GM18505 (cell line): ENCODE measurements at regions not wholly inside any gene's neighbourhood (a gene's known extent, or its start where the extent isn't known, plus 50 kb on each side); places are given as distances from the start of the nearest gene placed in this dataset.

Source experiments
- ATAC-seq: cut with Tn5 transposase; IDR thresholded peaks from one replicate; pipeline ENCODE4 v1.9.1; 2021; ENCODE audit not compliant: unreplicated experiment
- POLR2A ChIP-seq: IDR thresholded peaks from 4 replicates; pipeline ENCODE4 v1.6.1; 2011; ENCODE audit warnings: borderline replicate concordance; ENCODE audit not compliant: insufficient read depth, insufficient read length; ENCODE audit errors: extremely low read depth

DNA sequence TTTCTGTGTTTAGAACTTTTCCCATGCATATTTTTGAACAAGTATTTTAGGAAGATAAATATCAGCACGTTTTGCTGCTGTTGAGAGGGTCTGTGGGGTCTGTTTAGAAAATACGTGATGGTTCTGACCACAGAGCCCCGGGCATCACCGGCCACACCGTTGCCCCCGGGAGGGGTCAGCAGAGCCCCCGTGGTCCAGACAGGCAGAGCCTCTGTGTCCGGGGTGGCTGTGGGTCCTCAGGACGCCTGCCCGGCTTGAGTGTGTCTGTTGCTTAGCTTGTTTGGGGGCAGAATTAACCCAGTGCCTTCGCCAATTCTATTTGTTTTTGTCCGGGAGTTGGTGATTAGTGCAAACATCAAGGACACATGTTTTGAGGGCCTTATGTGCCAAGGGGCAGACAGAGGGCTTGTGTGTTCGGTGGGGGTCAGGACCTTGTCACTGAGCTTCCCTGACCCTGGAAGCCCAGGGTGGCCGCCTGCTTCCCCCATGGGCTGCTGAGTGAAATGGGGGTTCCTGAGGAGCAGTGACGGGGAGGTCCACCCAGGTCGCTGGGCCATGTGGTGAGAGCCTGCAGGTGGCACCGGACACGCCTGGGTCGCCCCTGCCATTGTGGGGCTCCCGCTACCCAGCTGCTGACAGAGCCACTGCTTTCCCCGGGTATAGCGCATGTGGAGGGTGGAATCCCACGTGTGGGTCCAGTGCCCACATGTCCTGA lies 122.2 kb downstream of the SIK1 start:
- ATAC-seq = no peak
- TF ChIP-seq POLR2A = no peak

DNA sequence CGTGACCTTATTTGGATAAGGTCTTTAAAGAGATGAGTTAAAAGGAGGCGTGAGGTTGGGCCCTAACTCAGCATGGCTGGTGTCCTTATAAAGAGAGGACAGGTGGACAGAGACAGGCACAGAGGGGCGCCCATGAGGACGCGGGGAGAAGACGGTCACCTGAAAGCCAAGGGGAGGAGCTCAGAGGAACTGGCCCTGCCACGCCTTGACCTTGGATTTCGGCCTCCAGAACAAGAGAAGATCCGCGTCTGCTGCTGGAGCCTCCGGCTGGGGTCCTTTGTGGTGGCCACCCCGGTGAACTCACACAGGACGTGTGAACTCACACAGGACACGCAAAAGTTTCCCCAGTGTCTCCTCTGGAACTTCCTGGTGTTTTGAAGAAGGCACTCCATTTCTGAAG lies 122.7 kb downstream of the SIK1 start:
- ATAC-seq = no peak
- no peak for TF ChIP-seq POLR2A

GRCh38 chr21:43303275-43304178 lies 123.4 kb downstream of the SIK1 start:
- no peak for TF ChIP-seq POLR2A
- no peak for ATAC-seq

GRCh38 chr21:43302769-43303168 lies 124.2 kb downstream of the SIK1 start:
- TF ChIP-seq POLR2A = no peak
- ATAC-seq = no peak

- ATAC-seq = no peak
- no peak for TF ChIP-seq POLR2A
Measured at GRCh38 chr21:43302062-43302700, 124.8 kb downstream of the SIK1 start.

GRCh38 chr21:43301409-43302061 lies 125.4 kb downstream of the SIK1 start:
- no peak for ATAC-seq
- TF ChIP-seq POLR2A = no peak

DNA sequence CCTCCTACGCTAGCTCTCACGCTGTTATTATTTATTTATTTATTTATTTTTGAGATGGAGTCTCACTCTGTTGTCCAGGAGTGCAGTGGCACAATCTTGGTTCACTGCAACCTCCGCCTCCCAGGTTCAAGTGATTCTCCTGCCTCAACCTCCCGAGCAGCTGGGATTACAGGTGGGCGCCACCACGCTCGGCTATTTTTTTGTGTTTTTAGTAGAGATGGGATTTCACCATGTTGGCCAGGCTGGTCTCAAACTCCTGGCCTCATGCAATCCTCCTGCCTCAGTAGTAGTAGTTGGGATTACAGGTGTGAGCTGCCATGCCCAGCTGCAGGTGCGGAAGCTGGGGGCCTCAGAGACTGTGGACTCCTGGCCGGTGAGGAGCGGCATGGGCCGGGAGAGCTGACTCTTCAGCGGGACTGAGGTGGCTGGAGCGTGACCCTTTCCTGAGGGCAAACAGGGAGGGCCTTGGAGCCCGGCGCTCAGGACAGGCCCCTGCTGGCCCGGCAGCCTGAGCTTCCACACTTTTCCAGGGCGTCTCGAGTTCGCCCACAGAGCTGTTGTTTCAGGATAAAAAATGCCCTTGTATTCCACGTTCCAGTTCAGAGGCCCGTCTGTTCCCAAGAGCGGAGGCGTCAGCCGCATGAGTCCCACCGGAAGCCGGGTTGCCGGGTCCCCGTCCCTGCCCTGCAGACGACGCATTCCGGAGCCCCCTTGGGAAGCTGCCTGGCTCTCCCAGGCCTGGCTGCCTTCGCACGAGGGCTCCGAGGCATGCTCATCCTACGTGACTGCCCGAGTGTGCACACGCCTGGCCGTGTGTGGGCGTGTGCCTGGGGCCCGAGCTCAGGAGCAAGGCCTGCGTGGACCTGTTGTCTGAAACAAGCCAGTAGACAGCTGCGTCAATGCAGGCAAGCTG lies 126.2 kb downstream of the SIK1 start:
- no peak for ATAC-seq
- TF ChIP-seq POLR2A = no peak

GRCh38 chr21:43299441-43300277 lies 127.3 kb downstream of the SIK1 start:
- ATAC-seq = no peak
- no peak for TF ChIP-seq POLR2A

GRCh38 chr21:43298546-43299440 lies 128.1 kb downstream of the SIK1 start:
- no peak for ATAC-seq
- TF ChIP-seq POLR2A = no peak

DNA sequence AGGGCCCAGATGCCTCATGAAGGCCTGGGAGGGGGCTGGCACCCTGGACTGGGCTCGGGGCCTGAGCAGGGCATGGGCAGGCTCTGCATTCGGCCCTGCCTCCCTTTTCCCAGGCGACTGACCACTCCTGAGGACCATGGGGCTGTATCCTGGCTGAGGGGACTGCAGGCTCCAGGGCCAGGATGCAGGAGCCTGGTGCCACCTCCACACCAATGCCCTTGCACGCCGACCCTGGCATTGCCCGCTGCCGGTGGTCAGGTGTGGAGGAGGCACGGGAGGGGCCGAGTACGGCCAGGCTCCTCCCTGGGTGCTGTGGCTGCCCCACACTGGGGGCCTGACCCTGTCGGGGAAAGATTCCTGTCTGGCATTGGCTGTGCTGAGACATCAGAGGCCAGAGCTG lies 128.9 kb downstream of the SIK1 start:
- no peak for ATAC-seq
- TF ChIP-seq POLR2A = no peak
